SU-DHL-6 (cell line): ENCODE measurements at regions not wholly inside any gene's neighbourhood (a gene's known extent, or its start where the extent isn't known, plus 50 kb on each side); places are given as distances from the start of the nearest gene placed in this dataset.

Experiments
- CTCF ChIP-seq: fragments of 200-600 bp; sonication (generic); IDR thresholded peaks from one replicate; pipeline ENCODE4 v1.5.1; 2017; ENCODE audit warnings: antibody characterized with exemption, mild to moderate bottlenecking, low read length, moderate library complexity; ENCODE audit not compliant: insufficient read depth, poor library complexity, severe bottlenecking
- EZH2phosphoT487 ChIP-seq: fragments of 200-600 bp; sonication (generic), shearing (Covaris generic); conservative IDR thresholded peaks from 2 replicates; pipeline ENCODE4 v1.6.1; 2018; ENCODE audit warnings: mild to moderate bottlenecking, antibody characterized with exemption, low read length, moderate library complexity, mixed read lengths

DNA sequence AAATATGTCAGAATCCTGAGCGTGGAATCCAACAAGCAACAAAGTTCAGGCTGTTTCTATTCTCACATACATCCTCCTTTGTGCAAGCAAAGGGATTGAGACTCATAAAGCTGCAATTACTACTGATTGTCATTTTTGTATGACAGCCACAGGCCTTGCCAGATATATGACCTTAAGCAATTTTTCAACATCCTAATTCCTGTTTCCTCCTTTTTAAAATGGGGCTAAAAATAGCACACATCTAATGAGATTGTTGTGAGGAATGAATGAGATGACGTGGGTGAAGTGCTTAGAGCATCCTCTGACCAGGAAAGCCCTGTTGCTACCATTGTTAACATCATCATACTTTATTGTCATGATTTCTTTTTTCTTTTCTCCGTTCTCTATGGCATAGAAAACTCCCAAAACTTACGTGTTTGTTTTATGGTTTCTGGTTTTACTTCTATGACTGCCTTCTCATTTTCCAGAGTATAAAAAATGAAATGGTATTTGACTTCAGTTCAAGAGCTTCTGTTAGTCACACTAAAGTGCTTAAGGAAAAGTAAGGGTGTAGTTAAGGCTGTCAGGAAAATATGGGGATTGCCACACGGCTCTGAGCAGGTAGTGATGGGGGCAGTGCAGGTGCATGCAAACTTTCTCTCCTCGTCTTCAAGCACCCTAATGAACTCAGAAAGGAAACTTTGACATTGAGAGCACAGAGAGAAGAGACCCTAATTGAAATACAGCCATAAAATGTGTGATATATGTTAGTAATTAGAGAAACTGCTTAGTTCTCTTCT lies 590.6 kb upstream of the NETO1 start:
- no peak for TF ChIP-seq CTCF
- no peak for TF ChIP-seq EZH2phosphoT487
